Keratinocyte (primary cell): ENCODE measurements at regions not wholly inside any gene's neighbourhood (a gene's known extent, or its start where the extent isn't known, plus 50 kb on each side); places are given as distances from the start of the nearest gene placed in this dataset.

Experiments used
- DNase-seq: peaks from one replicate; pipeline ENCODE4 v3.0.0-alpha.2; 2011; ENCODE audit warnings: low read depth, missing footprints, low spot score
- FAIRE-seq: peaks from 2 replicates; lab custom pipeline; 2011; peaks lifted over from hg19 to GRCh38; lab: Jason Lieb, UNC
- H2AFZ ChIP-seq: 2 replicates; pipeline ENCODE4 v1.6.0; 2012; ENCODE audit warnings: low read length, control low read depth, inconsistent platforms; ENCODE audit not compliant: control insufficient read depth
- H3K27ac ChIP-seq: 2 replicates; pipeline ENCODE4 v1.5.1; 2011; ENCODE audit warnings: low read length; ENCODE audit not compliant: control insufficient read depth, insufficient read depth
- H3K27me3 ChIP-seq: 3 replicates; pipeline ENCODE4 v1.6.0; 2011; ENCODE audit warnings: low read length; ENCODE audit not compliant: control insufficient read depth, insufficient read depth; ENCODE audit errors: extremely low read depth
- H3K36me3 ChIP-seq, 2 experiments: 2 replicates in 1 of 2; 3 replicates in 1 of 2; pipeline ENCODE4 v1.5.1; 2011; ENCODE audit warnings: low read length in 2 of 2, mild to moderate bottlenecking in 1 of 2; ENCODE audit not compliant: control insufficient read depth in 2 of 2, insufficient read depth in 2 of 2; ENCODE audit errors: extremely low read depth in 1 of 2
- H3K4me1 ChIP-seq: 3 replicates; pipeline ENCODE4 v1.5.1; 2011; ENCODE audit warnings: low read length; ENCODE audit not compliant: control insufficient read depth, insufficient read depth; ENCODE audit errors: extremely low read depth
- H3K4me2 ChIP-seq: 3 replicates; pipeline ENCODE4 v1.6.0; 2011; ENCODE audit warnings: low read depth, low read length; ENCODE audit not compliant: control insufficient read depth, insufficient read depth; ENCODE audit errors: extremely low read depth
- H3K4me3 ChIP-seq, 3 experiments: fragments of 200-600 bp in 1 of 3; sonication (generic) in 1 of 3; 2 replicates in 2 of 3; 3 replicates in 1 of 3; pipeline ENCODE4 v1.5.1; 2011 to 2016; ENCODE audit warnings: low read length in 3 of 3, mild to moderate bottlenecking in 3 of 3, control low read depth in 2 of 3, inconsistent platforms in 1 of 3, low read depth in 1 of 3, mixed read lengths in 1 of 3, mixed run types in 1 of 3, moderate library complexity in 1 of 3; ENCODE audit not compliant: control insufficient read depth in 2 of 3, insufficient read depth in 2 of 3; ENCODE audit errors: extremely low read depth in 1 of 3
- H3K79me2 ChIP-seq: 2 replicates; pipeline ENCODE4 v1.6.0; 2012; ENCODE audit warnings: low read length; ENCODE audit not compliant: control insufficient read depth, insufficient read depth
- H3K9ac ChIP-seq: 3 replicates; pipeline ENCODE4 v1.6.0; 2011; ENCODE audit warnings: low read length; ENCODE audit not compliant: control insufficient read depth, insufficient read depth; ENCODE audit errors: extremely low read depth
- H3K9me1 ChIP-seq: 3 replicates; pipeline ENCODE4 v1.6.0; 2011; ENCODE audit warnings: low read length; ENCODE audit not compliant: control insufficient read depth, insufficient read depth; ENCODE audit errors: extremely low read depth
- H3K9me3 ChIP-seq: 2 replicates; pipeline ENCODE4 v1.5.1; 2012; ENCODE audit warnings: low read depth, low read length; ENCODE audit not compliant: control insufficient read depth
- H4K20me1 ChIP-seq: 3 replicates; pipeline ENCODE4 v1.6.0; 2011; ENCODE audit warnings: low read length; ENCODE audit not compliant: control insufficient read depth, insufficient read depth; ENCODE audit errors: extremely low read depth
- EZH2 ChIP-seq: IDR thresholded peaks from one replicate; pipeline ENCODE4 v1.6.1; 2012; ENCODE audit warnings: inconsistent platforms, mild to moderate bottlenecking, low read length, moderate library complexity
- dilution Hi-C: fragments of 300-500 bp; cut with MboI; formaldehyde crosslinking; loops from one replicate; pipeline ENCODE4 v1.7.0; 2020; ENCODE audit warnings: low sequenced_read_pairs; ENCODE audit not compliant: extremely low pct_ligation_motif_present
- TF ChIP-seq, protein P1 (sequence below), 3 experiments: IDR thresholded peaks in 1 of 3; conservative IDR thresholded peaks in 1 of 3; optimal IDR thresholded peaks in 1 of 3; 2 replicates in 2 of 3; 3 replicates in 1 of 3; pipeline versions ENCODE3 to v1.5.1; 2011; ENCODE audit warnings: low read length in 3 of 3, mild to moderate bottlenecking in 3 of 3, moderate library complexity in 2 of 3, control low read depth in 1 of 3, inconsistent platforms in 1 of 3; ENCODE audit not compliant: insufficient read depth in 2 of 3; ENCODE audit errors: extremely low read depth in 1 of 3

DNA sequence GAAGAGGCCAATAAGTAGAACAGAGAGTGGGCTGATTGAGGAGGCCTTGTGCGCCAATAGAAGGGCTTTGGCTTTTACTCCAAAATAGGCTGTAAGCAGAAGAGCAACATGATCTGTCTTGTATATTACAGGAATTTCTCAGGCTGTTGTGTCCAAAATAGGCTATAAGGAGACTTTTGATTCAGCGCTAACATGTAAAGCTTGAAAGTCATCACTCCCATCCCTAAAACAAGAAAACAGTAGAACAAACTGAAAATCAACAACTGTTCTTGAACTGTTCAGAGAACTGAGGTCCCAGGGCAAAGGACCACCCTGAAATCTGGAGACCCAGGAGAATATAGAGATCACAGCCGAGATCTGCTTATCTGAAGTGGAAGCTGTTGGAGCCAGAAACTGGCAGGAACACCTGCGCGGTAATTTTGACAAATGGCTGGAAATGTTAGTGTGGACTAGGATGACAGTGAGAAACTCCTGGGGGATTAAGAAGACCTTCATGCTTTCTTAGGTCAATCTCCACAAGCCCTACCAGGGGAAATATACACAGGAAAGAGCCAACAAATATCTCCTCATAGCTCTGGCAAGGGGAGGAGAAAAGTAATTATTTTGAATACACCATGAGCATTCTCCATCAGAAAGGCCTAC lies 258.6 kb downstream of the RBM43 start:
- H3K4me3 ChIP-seq = no peak overlapping the region
- H3K9me1 ChIP-seq = no peaks in the 10 kb centered on the region
- TF ChIP-seq EZH2 = no peak
- TF ChIP-seq, protein P1, sequence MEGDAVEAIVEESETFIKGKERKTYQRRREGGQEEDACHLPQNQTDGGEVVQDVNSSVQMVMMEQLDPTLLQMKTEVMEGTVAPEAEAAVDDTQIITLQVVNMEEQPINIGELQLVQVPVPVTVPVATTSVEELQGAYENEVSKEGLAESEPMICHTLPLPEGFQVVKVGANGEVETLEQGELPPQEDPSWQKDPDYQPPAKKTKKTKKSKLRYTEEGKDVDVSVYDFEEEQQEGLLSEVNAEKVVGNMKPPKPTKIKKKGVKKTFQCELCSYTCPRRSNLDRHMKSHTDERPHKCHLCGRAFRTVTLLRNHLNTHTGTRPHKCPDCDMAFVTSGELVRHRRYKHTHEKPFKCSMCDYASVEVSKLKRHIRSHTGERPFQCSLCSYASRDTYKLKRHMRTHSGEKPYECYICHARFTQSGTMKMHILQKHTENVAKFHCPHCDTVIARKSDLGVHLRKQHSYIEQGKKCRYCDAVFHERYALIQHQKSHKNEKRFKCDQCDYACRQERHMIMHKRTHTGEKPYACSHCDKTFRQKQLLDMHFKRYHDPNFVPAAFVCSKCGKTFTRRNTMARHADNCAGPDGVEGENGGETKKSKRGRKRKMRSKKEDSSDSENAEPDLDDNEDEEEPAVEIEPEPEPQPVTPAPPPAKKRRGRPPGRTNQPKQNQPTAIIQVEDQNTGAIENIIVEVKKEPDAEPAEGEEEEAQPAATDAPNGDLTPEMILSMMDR (optimal IDR thresholded peaks at IDR 0.05 in 1 of 3, IDR thresholded peaks at IDR 0.05 in 1 of 3, conservative IDR thresholded peaks at IDR 0.05 in 1 of 3; ENCODE audit: extremely low read depth in 1 of 3, insufficient read depth in 2 of 3, low read length in 3 of 3) = no peak
- no peaks in the 10 kb centered on the region for H3K79me2 ChIP-seq
- DNase-seq (no peak), FAIRE-seq (no peak)
- no peaks in the 10 kb centered on the region for H3K4me1 ChIP-seq
- H3K36me3 ChIP-seq = no peaks in the 10 kb centered on the region
- H3K9ac ChIP-seq = no peak overlapping the region
- H3K27ac ChIP-seq = no peak overlapping the region
- no peaks in the 10 kb centered on the region for H4K20me1 ChIP-seq
- H2AFZ ChIP-seq = no peak overlapping the region
- H3K9me3 ChIP-seq = no peaks in the 10 kb centered on the region
- dilution Hi-C loops = no loop called here
- H3K4me2 ChIP-seq = no peak overlapping the region
- no peaks in the 10 kb centered on the region for H3K27me3 ChIP-seq

DNA sequence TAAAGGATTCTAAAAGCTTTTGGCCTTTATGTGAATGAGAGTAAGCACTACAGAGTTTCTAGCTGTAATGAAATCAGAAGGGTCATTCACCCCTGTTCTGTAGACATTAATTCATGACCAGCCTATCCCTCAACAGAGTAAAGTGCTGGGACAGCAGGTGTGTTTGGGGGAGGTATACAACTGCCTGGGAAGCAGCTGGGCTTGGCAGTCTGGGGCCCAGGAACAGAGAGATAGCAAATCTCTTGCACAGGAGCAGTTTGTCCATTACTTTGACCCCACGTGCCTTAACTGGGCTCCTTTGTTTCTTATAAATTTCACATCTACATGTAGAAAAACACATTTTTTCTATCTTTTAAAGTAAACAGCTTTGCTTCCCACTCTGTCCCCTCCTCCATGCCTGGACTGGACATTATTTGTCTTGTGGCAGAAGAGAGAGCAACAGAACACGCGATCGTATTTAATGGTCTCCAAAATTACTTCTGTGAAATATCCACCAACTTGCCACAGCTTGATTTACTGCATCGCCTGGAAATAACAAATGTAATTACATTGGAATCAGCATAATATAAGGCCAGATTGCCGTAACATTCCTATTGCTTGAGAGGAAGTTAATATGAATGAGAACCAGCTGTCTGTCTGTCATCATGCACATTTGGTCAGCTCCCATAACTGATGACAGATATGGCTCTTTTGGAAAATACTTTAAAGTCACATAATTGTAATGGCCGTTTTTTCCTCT lies 263.8 kb downstream of the RBM43 start:
- Histone ChIP-seq H3K4me1 (no peaks in the 10 kb centered on the region), H3K4me3 (no peak overlapping the region), H3K27me3 (no peaks in the 10 kb centered on the region), H3K36me3 (no peaks in the 10 kb centered on the region), H3K9ac (no peak overlapping the region), H3K9me1 (no peaks in the 10 kb centered on the region), H3K9me3 (no peaks in the 10 kb centered on the region), H3K79me2 (no peaks in the 10 kb centered on the region), H4K20me1 (no peaks in the 10 kb centered on the region), H3K4me2 (no peak overlapping the region), H2AFZ (no peak overlapping the region), H3K27ac (no peak overlapping the region)
- dilution Hi-C loops = no loop called here
- no peak for TF ChIP-seq EZH2
- TF ChIP-seq, protein P1 (optimal IDR thresholded peaks at IDR 0.05 in 1 of 3, IDR thresholded peaks at IDR 0.05 in 1 of 3, conservative IDR thresholded peaks at IDR 0.05 in 1 of 3; ENCODE audit: extremely low read depth in 1 of 3, insufficient read depth in 2 of 3, low read length in 3 of 3) = no peak
- no peak for DNase-seq
- no peak for FAIRE-seq
